ENCODE measurements at regions not wholly inside any gene's neighbourhood (a gene's known extent, or its start where the extent isn't known, plus 50 kb on each side); places are given as distances from the start of the nearest gene placed in this dataset.

- TF ChIP-seq ZNF639 (CRISPR knock-in tag; conservative IDR thresholded peaks at IDR 0.05): no peak
Observed at GRCh38 chr12:85519163-85519562, 239.1 kb downstream of the ALX1 start (continued).

GRCh38 chr12:85523197-85523596, 243.2 kb downstream of the ALX1 start:
- Histone ChIP-seq H3K27ac (ENCODE audit: extremely low read length, insufficient read depth, low read length) (no peak overlapping the region), H3K9me3 (ENCODE audit: low read length) (no peaks in the 10 kb centered on the region), H3K79me2 (ENCODE audit: insufficient read depth, low read length) (no peaks in the 10 kb centered on the region), H3K4me1 (ENCODE audit: insufficient read depth, low read length) (no peaks in the 10 kb centered on the region), H3K36me3 (replicated peaks in 1 of 2; ENCODE audit: control insufficient read depth in 1 of 2, insufficient read depth in 2 of 2, low read length in 2 of 2) (no peaks in the 10 kb centered on the region), H4K20me1 (ENCODE audit: insufficient read depth, low read length) (no peaks in the 10 kb centered on the region), H3K9ac (ENCODE audit: insufficient read depth, low read depth, low read length) (no peak overlapping the region), H2AFZ (ENCODE audit: low read length) (no peak overlapping the region), H3K4me2 (ENCODE audit: low read depth, low read length) (no peak overlapping the region), H3K27me3 (ENCODE audit: control insufficient read depth in 1 of 2, insufficient read depth in 2 of 2, low read length in 2 of 2) (no peaks in the 10 kb centered on the region), H3K4me3 (replicated peaks in 1 of 3; ENCODE audit: insufficient read depth in 1 of 3, low read depth in 2 of 3, low read length in 3 of 3) (no peak overlapping the region)
- whole genome bisulfite sequencing (ENCODE audit: low lambda C conversion rate): 2% methylated on average over 2 of the region's 2 CpGs
- in situ Hi-C loops (cut with HindIII; ENCODE audit: extremely low pct_ligation_motif_present, low pct_unique_long_range_greater_than_20kb) (no loop called here), intact Hi-C loops (cut with micrococcal nuclease; ENCODE audit: unreplicated experiment) (no loop called here)
- ChIA-PET POLR2A (no interaction called here), CTCF (ENCODE audit: low intra/inter-chr PET ratio, low total read pairs) (no interaction called here)
- TF ChIP-seq GZF1 (CRISPR knock-in tag; IDR thresholded peaks at IDR 0.05) (no peak), KDM3A (CRISPR knock-in tag; IDR thresholded peaks at IDR 0.05; ENCODE audit: low read depth) (no peak), ZNF510 (CRISPR knock-in tag; IDR thresholded peaks at IDR 0.05; ENCODE audit: low read depth) (no peak), THYN1 (CRISPR knock-in tag; IDR thresholded peaks at IDR 0.05; ENCODE audit: borderline replicate concordance, low read depth) (no peak), SP1 (IDR thresholded peaks at IDR 0.05) (no peak), SP1 (CRISPR knock-in tag; IDR thresholded peaks at IDR 0.05) (no peak)
- BruUV-seq (replicated peaks): no TSS peak
- ATAC-seq: no peak
- DNase-seq (ENCODE audit: low spot score): no peak
- no peak for FAIRE-seq

- ATAC-seq (no peak), DNase-seq (ENCODE audit: low spot score) (no peak), FAIRE-seq (no peak)
- intact Hi-C loops (cut with micrococcal nuclease; ENCODE audit: unreplicated experiment): no loop called here
- TF ChIP-seq HOXD1 (CRISPR knock-in tag; IDR thresholded peaks at IDR 0.05): no peak
- CTCF ChIA-PET (ENCODE audit: low intra/inter-chr PET ratio, low total read pairs): no interaction called here
- no peak overlapping the region for H3K4me3 ChIP-seq (replicated peaks in 1 of 3; ENCODE audit: insufficient read depth in 1 of 3, low read depth in 2 of 3, low read length in 3 of 3)
- no peaks in the 10 kb centered on the region for H3K79me2 ChIP-seq (ENCODE audit: insufficient read depth, low read length)
- POLR2A ChIA-PET: no interaction called here
- H3K36me3 ChIP-seq (replicated peaks in 1 of 2; ENCODE audit: control insufficient read depth in 1 of 2, insufficient read depth in 2 of 2, low read length in 2 of 2): no peaks in the 10 kb centered on the region
- H4K20me1 ChIP-seq (ENCODE audit: insufficient read depth, low read length): no peaks in the 10 kb centered on the region
- no TSS peak for BruUV-seq (replicated peaks)
- no peak overlapping the region for H3K4me2 ChIP-seq (ENCODE audit: low read depth, low read length)
- H3K27ac ChIP-seq (ENCODE audit: extremely low read length, insufficient read depth, low read length): no peak overlapping the region
- H3K9me3 ChIP-seq (ENCODE audit: low read length): no peaks in the 10 kb centered on the region
- H3K4me1 ChIP-seq (ENCODE audit: insufficient read depth, low read length): no peaks in the 10 kb centered on the region
- 17% methylated on average over 2 of the region's 2 CpGs for WGBS (ENCODE audit: low lambda C conversion rate)
- H3K9ac ChIP-seq (ENCODE audit: insufficient read depth, low read depth, low read length): no peak overlapping the region
- in situ Hi-C loops (cut with HindIII; ENCODE audit: extremely low pct_ligation_motif_present, low pct_unique_long_range_greater_than_20kb): no loop called here
- H2AFZ ChIP-seq (ENCODE audit: low read length): no peak overlapping the region
- no peaks in the 10 kb centered on the region for H3K27me3 ChIP-seq (ENCODE audit: control insufficient read depth in 1 of 2, insufficient read depth in 2 of 2, low read length in 2 of 2)
Observed at GRCh38 chr12:85527192-85527591, 247.2 kb downstream of the ALX1 start.

All from HepG2 (cell line).